HL-60/S4 treated with phorbol 12-myristate 13-acetate at 8.2 ng/mL for 4 days and 3 days (cell line): ENCODE measurements at regions not wholly inside any gene's neighbourhood (a gene's known extent, or its start where the extent isn't known, plus 50 kb on each side); places are given as distances from the start of the nearest gene placed in this dataset.

Experiments used
- in situ Hi-C: fragments of 300-500 bp; cut with MboI; formaldehyde crosslinking; loops from 2 replicates; pipeline ENCODE4 v1.15.0; 2022; ENCODE audit warnings: low sequenced_read_pairs

DNA sequence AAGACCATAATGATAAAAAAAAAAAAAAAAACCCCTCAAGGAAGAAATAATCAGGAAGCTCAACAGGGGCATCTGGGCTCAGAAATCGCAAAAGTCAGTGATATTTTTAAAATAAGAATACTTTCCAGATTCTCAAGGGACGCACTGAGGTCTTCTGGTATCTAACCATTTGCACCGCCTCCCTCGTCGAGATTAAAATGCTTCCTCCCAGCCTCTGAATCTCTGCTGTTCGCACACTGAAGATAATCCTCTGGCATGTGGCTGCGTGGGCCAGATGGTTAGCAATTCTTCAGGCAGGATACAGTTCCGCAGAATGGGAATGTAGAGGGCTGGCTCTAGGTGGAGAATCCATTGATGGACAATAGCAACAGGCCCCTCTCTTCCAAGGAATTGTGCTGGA, 211.7 kb upstream of the CDH5 start:
- in situ Hi-C loops: no loop called here

DNA sequence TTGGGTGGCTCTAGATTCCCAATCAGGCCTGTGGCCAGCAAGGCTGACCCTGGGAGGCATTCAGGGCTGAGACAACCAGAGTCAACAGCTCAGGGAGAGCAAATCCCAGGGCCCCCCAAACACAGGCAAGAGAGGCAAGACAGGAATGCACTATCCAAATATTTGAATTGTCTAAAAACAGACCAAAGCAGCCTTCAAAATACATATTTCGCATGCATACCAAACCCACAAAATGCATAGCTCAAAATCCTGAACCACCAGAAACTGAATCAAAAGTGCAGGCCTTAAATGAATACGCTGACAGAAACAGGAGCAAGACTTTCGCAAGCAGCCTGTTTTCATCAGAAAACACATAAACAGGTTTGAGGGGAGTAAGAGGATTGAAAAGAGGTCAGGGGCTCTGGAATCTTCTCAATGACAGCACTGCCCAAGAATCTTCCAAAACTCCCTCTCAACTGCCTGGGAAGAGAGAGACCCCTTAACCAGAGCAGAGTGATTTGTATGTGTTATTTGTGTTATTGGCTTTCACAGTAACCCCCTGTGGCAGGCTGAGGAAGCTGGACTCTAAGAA, 213.6 kb upstream of the CDH5 start:
- in situ Hi-C loops: no loop called here

GRCh38 chr16:66152181-66152580, 214.3 kb upstream of the CDH5 start:
- in situ Hi-C loops: no loop called here

DNA sequence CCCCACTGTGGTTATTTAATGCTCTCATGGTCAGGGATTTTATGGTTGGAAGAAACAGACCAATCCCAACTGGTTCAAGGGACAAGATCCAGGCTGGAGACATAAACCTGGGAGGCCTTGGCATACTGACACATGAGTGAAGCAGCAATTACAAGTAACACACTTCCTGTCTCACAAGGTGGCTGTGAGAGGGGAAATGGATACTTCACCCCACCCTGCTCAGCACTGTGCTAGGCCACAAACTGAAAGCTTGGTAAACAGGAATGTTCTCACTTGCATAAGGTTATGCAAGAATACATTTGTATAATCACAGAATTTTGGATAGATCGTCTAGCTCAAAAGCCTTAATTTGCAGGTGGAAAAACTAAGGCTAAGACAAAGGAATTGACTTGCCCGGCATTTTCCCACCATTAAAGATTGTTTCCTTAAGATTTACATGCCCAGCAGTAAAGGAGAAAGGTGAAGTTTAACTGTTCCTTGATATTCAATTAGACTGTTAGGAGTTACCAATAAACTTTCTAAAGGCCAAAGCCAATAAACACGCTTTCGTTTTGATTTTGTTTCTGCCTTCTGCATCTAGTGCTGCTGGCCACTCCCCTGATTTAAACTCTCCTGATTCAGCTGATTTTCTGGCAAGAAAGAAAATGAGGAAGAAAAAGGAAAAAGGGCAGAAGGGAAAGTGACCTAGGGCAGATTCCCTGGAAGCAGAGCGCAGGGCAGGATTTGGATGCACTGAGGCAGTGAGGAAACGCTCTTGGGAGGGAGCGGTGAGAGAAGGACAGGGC, 215.6 kb upstream of the CDH5 start:
- in situ Hi-C loops: no loop called here

DNA sequence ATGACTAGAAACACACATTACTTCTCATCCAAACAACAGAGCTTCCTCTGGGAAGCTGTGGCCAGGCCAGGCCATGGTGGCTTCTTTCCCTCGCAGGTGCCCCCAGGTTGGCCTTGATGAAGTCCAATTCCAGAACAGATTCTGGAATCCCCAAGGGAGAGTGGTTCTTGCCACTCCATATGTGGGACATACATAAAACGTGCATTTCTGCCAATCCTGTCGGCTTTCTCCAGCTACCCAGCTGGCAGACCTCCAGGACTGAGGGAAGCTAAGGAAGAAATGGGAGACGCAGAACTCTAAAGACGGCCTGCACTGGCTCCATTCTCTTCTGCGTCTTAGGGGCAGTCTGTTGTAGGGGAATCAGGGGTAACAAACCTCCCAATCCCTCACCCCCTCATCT, 219.2 kb upstream of the CDH5 start:
- in situ Hi-C loops: no loop called here

- in situ Hi-C loops: no loop called here
Measured at GRCh38 chr16:66146798-66147197, 219.7 kb upstream of the CDH5 start.

DNA sequence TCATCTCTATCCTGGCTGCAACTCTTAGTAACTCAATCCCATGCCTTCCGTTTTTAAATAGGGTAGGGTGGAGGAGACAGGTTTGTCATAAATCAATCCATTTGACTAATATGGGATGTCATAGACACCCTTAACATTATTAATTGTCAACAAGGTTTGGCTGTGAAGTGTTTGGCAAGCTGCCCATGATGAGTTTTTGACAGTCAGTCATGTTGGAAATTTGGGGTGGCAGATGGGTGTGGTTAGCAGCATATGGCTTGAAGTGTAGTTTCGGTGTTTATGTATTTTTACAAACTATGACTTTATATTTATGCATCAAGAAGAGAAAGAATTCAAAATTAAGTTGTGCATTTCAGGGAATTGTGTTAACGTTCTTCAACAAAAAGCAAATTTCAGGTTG, 221.8 kb upstream of the CDH5 start:
- in situ Hi-C loops: no loop called here

- in situ Hi-C loops: no loop called here
Measured at GRCh38 chr16:66143415-66143814, 223.1 kb upstream of the CDH5 start.

- in situ Hi-C loops: no loop called here
Measured at GRCh38 chr16:66141885-66142284, 224.6 kb upstream of the CDH5 start.

DNA sequence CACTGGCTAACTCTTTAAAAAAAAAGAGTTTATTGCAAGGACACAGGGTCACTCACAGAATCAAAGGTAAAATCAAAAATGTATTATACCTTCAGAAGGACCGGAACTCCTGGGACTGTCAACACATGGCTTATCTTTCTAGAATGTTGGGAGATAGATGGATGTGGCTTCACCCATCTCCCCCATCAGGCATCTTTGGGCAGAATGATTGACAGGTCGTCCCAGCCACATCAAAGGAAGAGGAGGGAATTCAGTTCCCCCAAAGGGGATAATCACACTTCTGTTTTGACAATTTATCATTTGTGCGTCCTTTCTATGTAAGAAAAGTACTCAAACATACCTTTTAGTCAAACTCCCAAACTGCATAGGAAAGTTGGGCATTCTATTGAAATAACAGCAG, 228.6 kb upstream of the CDH5 start:
- in situ Hi-C loops: no loop called here

DNA sequence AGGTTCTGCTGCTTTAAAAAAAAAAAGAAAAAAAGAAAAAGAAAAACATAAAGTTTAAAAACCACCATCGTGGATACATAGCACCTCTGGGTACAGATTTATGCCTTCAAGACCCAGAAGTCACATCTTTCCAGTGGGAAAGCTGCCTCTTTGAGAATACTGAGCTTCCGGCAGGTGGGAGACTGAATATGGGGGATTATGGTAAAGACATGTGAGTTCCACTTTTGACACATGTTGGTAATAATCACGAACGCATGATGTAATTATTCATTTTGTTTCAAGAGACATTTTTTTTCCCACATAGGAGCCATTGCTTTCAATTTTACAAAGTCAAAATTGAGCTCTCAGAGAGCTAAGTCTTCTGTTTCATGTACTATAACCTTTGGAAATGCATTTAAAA, 229.7 kb upstream of the CDH5 start:
- in situ Hi-C loops: no loop called here

GRCh38 chr16:66135838-66136237, 230.7 kb upstream of the CDH5 start:
- in situ Hi-C loops: no loop called here

DNA sequence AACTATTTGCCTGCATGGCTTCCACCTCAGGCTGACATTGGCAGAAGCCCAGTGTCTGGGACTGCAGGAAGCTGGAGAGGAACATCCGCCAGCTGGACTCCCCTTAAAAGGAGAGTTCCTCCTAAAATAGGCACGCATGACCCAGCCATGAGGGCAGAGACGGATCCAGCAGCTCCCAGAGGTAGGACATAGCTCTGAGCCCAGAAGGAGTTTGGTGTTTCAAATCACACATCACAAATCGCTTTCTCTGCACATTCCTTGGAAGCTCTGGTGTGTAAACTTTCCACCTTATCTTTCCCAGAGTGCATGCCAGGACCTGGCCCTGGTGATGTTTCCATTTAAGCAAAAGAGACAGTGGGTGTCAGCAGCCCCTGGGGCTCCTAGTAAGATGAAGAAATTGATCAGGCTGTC, 231.1 kb upstream of the CDH5 start:
- in situ Hi-C loops: no loop called here

GRCh38 chr16:66134875-66135274, 231.6 kb upstream of the CDH5 start:
- in situ Hi-C loops: no loop called here

GRCh38 chr16:66133643-66134338, 232.7 kb upstream of the CDH5 start:
- in situ Hi-C loops: no loop called here

- in situ Hi-C loops: no loop called here
Measured at GRCh38 chr16:66131895-66132294, 234.6 kb upstream of the CDH5 start.

- in situ Hi-C loops: no loop called here
Measured at GRCh38 chr16:66131156-66131807, 235.2 kb upstream of the CDH5 start.

DNA sequence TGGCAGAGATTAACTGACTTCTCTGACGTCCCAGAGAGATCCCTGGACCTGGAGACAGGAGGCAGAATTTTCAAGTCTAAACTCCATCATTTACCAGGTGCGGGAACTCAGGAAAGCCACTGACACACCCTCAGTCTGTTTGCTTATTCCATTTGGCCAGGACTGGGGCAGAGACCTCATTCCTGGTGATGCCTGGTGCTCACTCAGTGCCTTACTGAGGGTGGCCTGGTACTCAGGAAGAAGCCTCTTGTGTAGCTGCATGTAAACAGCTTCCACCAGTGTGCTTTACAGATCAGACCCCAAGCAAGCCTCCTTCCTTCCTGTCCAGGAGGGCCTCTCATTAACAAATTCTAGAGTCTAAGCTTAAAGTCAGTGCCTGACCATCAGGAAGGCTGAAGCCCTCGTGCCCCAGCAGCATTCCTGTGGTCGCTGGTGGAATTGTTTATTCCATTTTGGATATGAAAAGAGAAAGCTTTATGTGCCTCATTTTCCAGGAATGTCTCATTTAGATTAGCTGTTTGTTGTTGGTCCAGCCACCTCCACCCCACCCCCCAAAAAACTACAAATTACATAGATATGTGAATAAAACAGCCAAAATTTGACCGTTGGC, 236.1 kb upstream of the CDH5 start:
- in situ Hi-C loops: no loop called here

- in situ Hi-C loops: no loop called here
Measured at GRCh38 chr16:66129196-66129595, 237.3 kb upstream of the CDH5 start.

GRCh38 chr16:66128371-66128770, 238.1 kb upstream of the CDH5 start:
- in situ Hi-C loops: no loop called here
